K562 (cell line): ENCODE measurements at regions not wholly inside any gene's neighbourhood (a gene's known extent, or its start where the extent isn't known, plus 50 kb on each side); places are given as distances from the start of the nearest gene placed in this dataset.

Source experiments
- ATAC-seq: fragments of 200-7000 bp; cut with Tn5 transposase; 3 replicates; pipeline ENCODE4 v1.9.1; 2020; ENCODE audit warnings: moderate library complexity
- BruUV-seq: library from RNA; stranded (reverse); fragments of 400-500 nt; replicated peaks from 2 replicates; lab custom pipeline; 2021; lab: Mats Ljungman, UMichigan
- CTCF ChIA-PET: fragments of 300-600 bp; formaldehyde crosslinking; extraction: SDS; loops from one replicate; lab custom pipeline; 2021; ENCODE audit warnings: low intra/inter-chr PET ratio; lab: Yijun Ruan, JAX
- POLR2A ChIA-PET: fragments of 300-600, 350-650 bp; sonication (Branson Sonifier 250); formaldehyde crosslinking; extraction: SDS; loops from one replicate; lab custom pipeline; 2021; ENCODE audit warnings: antibody characterized with exemption, inconsistent platforms; lab: Yijun Ruan, JAX
- DNase-seq, 4 experiments: peaks; one replicate each; pipeline versions ENCODE4 v3.0.0 to v3.0.0-alpha.2; 2011 to 2018; ENCODE audit warnings: low spot score in 3 of 4, mixed read lengths in 3 of 4; ENCODE audit errors: extremely low read depth in 1 of 4
- FAIRE-seq: peaks from 2 replicates; lab custom pipeline; 2011; peaks lifted over from hg19 to GRCh38; lab: Jason Lieb, UNC
- H2AFZ ChIP-seq: 2 replicates; pipeline ENCODE4 v1.6.0; 2011; ENCODE audit warnings: low read depth, low read length, control low read depth, inconsistent platforms
- H3K27ac ChIP-seq: fragments of 200-600 bp; 3 replicates; pipeline ENCODE4 v1.8.0; 2011; ENCODE audit warnings: low read depth, mild to moderate bottlenecking, control low read depth, inconsistent platforms, low read length, moderate library complexity, mixed read lengths; ENCODE audit errors: extremely low read depth
- H3K27me3 ChIP-seq, 2 experiments: fragments of 300-600 bp in 1 of 2; 2 replicates in 1 of 2; 3 replicates in 1 of 2; pipeline versions ENCODE4 v1.6.0 to v1.8.0; 2011; ENCODE audit warnings: inconsistent platforms in 2 of 2, low read length in 2 of 2, mild to moderate bottlenecking in 1 of 2, mixed read lengths in 1 of 2, moderate library complexity in 1 of 2; ENCODE audit not compliant: control insufficient read depth in 2 of 2, insufficient read depth in 2 of 2
- H3K36me3 ChIP-seq: fragments of 300-600 bp; 3 replicates; pipeline ENCODE4 v1.8.0; 2011; ENCODE audit warnings: mild to moderate bottlenecking, low read length, inconsistent platforms; ENCODE audit not compliant: control insufficient read depth, insufficient read depth
- H3K4me1 ChIP-seq, 2 experiments: fragments of 200-600 bp in 1 of 2; replicated peaks in 1 of 2; 2 replicates in 1 of 2; 3 replicates in 1 of 2; pipeline versions ENCODE4 v1.5.1 to v1.8.0; 2011; ENCODE audit warnings: inconsistent platforms in 2 of 2, low read length in 2 of 2, mild to moderate bottlenecking in 1 of 2, mixed read lengths in 1 of 2, moderate library complexity in 1 of 2; ENCODE audit not compliant: control insufficient read depth in 2 of 2, insufficient read depth in 2 of 2
- H3K4me2 ChIP-seq: 2 replicates; pipeline ENCODE4 v1.6.1; 2011; ENCODE audit warnings: low read length, control low read depth, inconsistent platforms, mixed read lengths; ENCODE audit not compliant: insufficient read depth
- H3K4me3 ChIP-seq: fragments of 200-600 bp; sonication (generic), shearing (Covaris generic); 2 replicates; pipeline ENCODE4 v1.5.1; 2016; ENCODE audit warnings: control low read depth, inconsistent platforms
- H3K79me2 ChIP-seq: fragments of 200-600 bp; 3 replicates; pipeline ENCODE4 v1.8.0; 2011; ENCODE audit warnings: low read length, inconsistent platforms; ENCODE audit not compliant: control insufficient read depth, insufficient read depth
- H3K9ac ChIP-seq, 2 experiments: 2 replicates each; pipeline versions ENCODE4 v1.6.0 to v1.6.1; 2011; ENCODE audit warnings: low read depth in 2 of 2, low read length in 2 of 2, control low read depth in 1 of 2, inconsistent platforms in 1 of 2, mild to moderate bottlenecking in 1 of 2, mixed read lengths in 1 of 2; ENCODE audit not compliant: insufficient read depth in 1 of 2
- H3K9me1 ChIP-seq: one replicate; pipeline ENCODE4 v1.6.0; 2011; ENCODE audit warnings: inconsistent platforms, mild to moderate bottlenecking, low read length, moderate library complexity; ENCODE audit not compliant: control insufficient read depth, insufficient read depth
- H3K9me3 ChIP-seq: replicated peaks from 2 replicates; pipeline ENCODE4 v1.5.1; 2011; ENCODE audit warnings: low read depth, low read length, inconsistent platforms; ENCODE audit not compliant: control insufficient read depth, insufficient read depth
- H4K20me1 ChIP-seq: replicated peaks from 2 replicates; pipeline ENCODE4 v1.6.1; 2011; ENCODE audit warnings: low read length, inconsistent platforms, mixed read lengths; ENCODE audit not compliant: control insufficient read depth, insufficient read depth
- BCL6 ChIP-seq: fragments of 250-450 bp; sonication (Bioruptor Pico); IDR thresholded peaks from 2 replicates; pipeline ENCODE4 v1.4.0; 2020
- BMI1 ChIP-seq: fragments of 150-350 bp; IDR thresholded peaks from 2 replicates; pipeline ENCODE4 v1.6.1; 2014; ENCODE audit warnings: low read length
- CTCFL ChIP-seq: IDR thresholded peaks from 2 replicates; pipeline ENCODE4 v1.6.1; 2011; ENCODE audit warnings: borderline replicate concordance, low read depth, mild to moderate bottlenecking, moderate library complexity, low read length; ENCODE audit not compliant: insufficient read depth, poor library complexity, severe bottlenecking
- E2F8 ChIP-seq: fragments of 450-650 bp; IDR thresholded peaks from 2 replicates; pipeline ENCODE4 v1.7.1; 2018; ENCODE audit warnings: mild to moderate bottlenecking, low read depth; ENCODE audit not compliant: partially characterized antibody
- ILK ChIP-seq: fragments of 450-650 bp; IDR thresholded peaks from 2 replicates; pipeline ENCODE4 v1.6.1; 2016; ENCODE audit warnings: missing genetic modification characterization, low read depth, mild to moderate bottlenecking, missing compliant biosample characterization, moderate library complexity, borderline replicate concordance
- KDM2B ChIP-seq: fragments of 250-450 bp; sonication (Bioruptor Pico); IDR thresholded peaks from 2 replicates; pipeline ENCODE4 v1.8.0; 2021; ENCODE audit warnings: mild to moderate bottlenecking, moderate library complexity
- MCM2 ChIP-seq: fragments of 450-650 bp; IDR thresholded peaks from 2 replicates; pipeline ENCODE4 v1.6.1; 2017; ENCODE audit warnings: low read depth, mild to moderate bottlenecking
- NBN ChIP-seq: fragments of 450-650 bp; IDR thresholded peaks from 2 replicates; pipeline ENCODE4 v1.6.1; 2016; ENCODE audit warnings: low read depth, mild to moderate bottlenecking
- PURB ChIP-seq: sonication (generic); formaldehyde crosslinking; IDR thresholded peaks from 2 replicates; pipeline ENCODE4 v1.9.0; 2021; ENCODE audit warnings: low read depth, mild to moderate bottlenecking, missing genetic modification reagents
- RBM22 ChIP-seq: fragments of 200-400 bp; formaldehyde crosslinking; IDR thresholded peaks from 2 replicates; pipeline ENCODE4 v1.6.1; 2018; ENCODE audit warnings: low read length, low read depth; ENCODE audit not compliant: poor library complexity, severe bottlenecking
- SMAD4 ChIP-seq: fragments of 250-450 bp; sonication (Bioruptor Pico); conservative IDR thresholded peaks from 2 replicates; pipeline ENCODE4 v1.8.0; 2021; ENCODE audit warnings: inconsistent platforms, mild to moderate bottlenecking, moderate library complexity
- SUPT5H ChIP-seq: fragments of 450-650 bp; IDR thresholded peaks from 2 replicates; pipeline ENCODE4 v1.6.1; 2016
- YBX1 ChIP-seq: fragments of 450-650 bp; IDR thresholded peaks from 2 replicates; pipeline ENCODE4 v1.7.1; 2016; ENCODE audit warnings: mild to moderate bottlenecking
- ZFPM2 ChIP-seq: fragments of 250-450 bp; sonication (Bioruptor Pico); IDR thresholded peaks from 2 replicates; pipeline ENCODE4 v1.5.1; 2022; ENCODE audit warnings: mild to moderate bottlenecking
- ZNF740 ChIP-seq, 3 experiments: fragments of 200-800 bp in 1 of 3; sonication (Bioruptor generic) in 1 of 3; sonication (generic) in 1 of 3; formaldehyde crosslinking in 1 of 3; IDR thresholded peaks; 2 replicates each; pipeline versions ENCODE4 v1.6.1 to v1.8.0; 2016 to 2022; ENCODE audit warnings: mild to moderate bottlenecking in 2 of 3, missing compliant biosample characterization in 2 of 3, missing genetic modification characterization in 2 of 3, missing genetic modification reagents in 1 of 3
- WGBS: fragments of 100-300 bp; shearing (Covaris generic); methylation state at CpG from one replicate; pipeline ENCODE4 v1.1.6; 2016; ENCODE audit warnings: low coverage, mixed read lengths; ENCODE audit not compliant: insufficient coverage; ENCODE audit errors: missing lambda C conversion rate; 5-methylcytosine and 5-hydroxymethylcytosine counted together
- in situ Hi-C: fragments of 300-500 bp; cut with MboI; formaldehyde crosslinking; loops from 4 replicates; pipeline ENCODE4 v1.15.0; 2018; ENCODE audit warnings: inconsistent platforms, mixed read lengths
- intact Hi-C: fragments of 100-400 bp; cut with micrococcal nuclease; formaldehyde crosslinking; loops from 2 replicates; pipeline ENCODE4 v1.14.2; 2022

GRCh38 chr2:12114816-12115215 is 368.4 kb downstream of the LPIN1 start:
- FAIRE-seq (no peak), DNase-seq (no peak), ATAC-seq (no peak)
- Histone ChIP-seq H4K20me1 (no peaks in the 10 kb centered on the region), H3K36me3 (no peaks in the 10 kb centered on the region), H3K27me3 (no peaks in the 10 kb centered on the region), H3K4me1 (peaks cover 0 to 4% of the 10 kb centered on the region in 2 experiments; a peak in 2 of 5 replicates), H3K27ac (no peak overlapping the region), H3K4me3 (no peak overlapping the region), H3K9me1 (no peaks in the 10 kb centered on the region), H3K9me3 (no peaks in the 10 kb centered on the region), H3K4me2 (no peak overlapping the region), H3K9ac (no peak overlapping the region), H3K79me2 (no peaks in the 10 kb centered on the region), H2AFZ (no peak overlapping the region)
- BruUV-seq, result no TSS peak
- no peak for TF ChIP-seq BCL6 (CRISPR knock-in tag)
- TF ChIP-seq SUPT5H, result no peak
- TF ChIP-seq BMI1, result no peak
- TF ChIP-seq YBX1, result no peak
- TF ChIP-seq ZFPM2 (CRISPR knock-in tag), result no peak
- TF ChIP-seq MCM2, result no peak
- no peak for TF ChIP-seq ILK (tag)
- TF ChIP-seq ZNF740 (CRISPR knock-in tag; IDR thresholded peaks at IDR 0.05), result no peak
- no peak for TF ChIP-seq ZNF740 (tag; IDR thresholded peaks at IDR 0.05)
- TF ChIP-seq RBM22, result no peak
- no peak for TF ChIP-seq NBN
- no peak for TF ChIP-seq KDM2B (CRISPR knock-in tag)
- TF ChIP-seq CTCFL, result no peak
- no peak for TF ChIP-seq E2F8
- no peak for TF ChIP-seq SMAD4
- TF ChIP-seq PURB (CRISPR knock-in tag), result no peak
- intact Hi-C loops (no loop called here), in situ Hi-C loops (no loop called here)
- POLR2A ChIA-PET, result interaction anchor here (0.6 to 1.0 kb wide), 3 partner anchors 11 to 161 kb away, joined by 3 to 4 read pairs (median 3); no protein-coding TSS in a partner anchor
- CTCF ChIA-PET, result no interaction called here
- 8% methylated on average over 1 of the region's 1 CpG for WGBS
